ENCODE measurements at regions not wholly inside any gene's neighbourhood (a gene's known extent, or its start where the extent isn't known, plus 50 kb on each side); places are given as distances from the start of the nearest gene placed in this dataset.

GRCh38 chr14:89489761-89490437 is 72.9 kb upstream of the FOXN3 start:
- Mint-ChIP-seq H3K4me1 (peaks cover 26% of the 10 kb centered on the region), H3K27me3 (no peaks in the 10 kb centered on the region), H3K9me3 (ENCODE audit: insufficient read depth) (no peaks in the 10 kb centered on the region), H3K27ac (no peak overlapping the region), H3K4me3 (no peak overlapping the region)
- Histone ChIP-seq H4K20me1 (ENCODE audit: control insufficient read depth, insufficient read depth, low read length, poor library complexity, severe bottlenecking) (no peaks in the 10 kb centered on the region), H3K4me3 (ENCODE audit: control extremely low read depth in 1 of 5, extremely low read depth in 1 of 5, insufficient read depth in 1 of 5, low read depth in 2 of 5, low read length in 4 of 5) (no peak overlapping the region), H3K36me3 (replicated peaks in 1 of 2; ENCODE audit: control extremely low read depth in 1 of 2, control insufficient read depth in 1 of 2, extremely low read depth in 1 of 2, insufficient read depth in 2 of 2, low read length in 1 of 2) (no peaks in the 10 kb centered on the region), H3K4me2 (replicated peaks; ENCODE audit: low read depth, low read length, poor library complexity, severe bottlenecking) (no peak overlapping the region), H3K27me3 (replicated peaks in 1 of 4; ENCODE audit: control extremely low read depth in 1 of 4, control insufficient read depth in 3 of 4, insufficient read depth in 4 of 4, low read length in 3 of 4) (no peaks in the 10 kb centered on the region), H3K9me3 (ENCODE audit: control extremely low read depth in 1 of 3, control insufficient read depth in 2 of 3, insufficient read depth in 1 of 3, low read length in 2 of 3) (no peaks in the 10 kb centered on the region), H3K9ac (ENCODE audit: low read length) (no peak overlapping the region), H2AFZ (ENCODE audit: insufficient read depth, low read depth, low read length, poor library complexity, severe bottlenecking) (no peak overlapping the region), H3K4me1 (ENCODE audit: control insufficient read depth in 2 of 2, insufficient read depth in 2 of 2, low read length in 2 of 2) (peaks cover 17 to 18% of the 10 kb centered on the region in 2 donors), H3K79me2 (ENCODE audit: control insufficient read depth, insufficient read depth, low read length) (peaks cover 77% of the 10 kb centered on the region), H3K27ac (ENCODE audit: low read length in 2 of 2) (no peak overlapping the region)
- intact Hi-C loops (cut with micrococcal nuclease) = no loop called here
- DNase-seq (no peak), ATAC-seq (ENCODE audit: low read depth) (no peak)
- TF ChIP-seq CTCF (IDR thresholded peaks at IDR 0.05) (no peak), EZH2 (IDR thresholded peaks at IDR 0.05; ENCODE audit: borderline replicate concordance, insufficient read depth, low read depth, low read length, poor library complexity, severe bottlenecking) (no peak)
- CTCF ChIA-PET = no interaction called here
- WGBS (ENCODE audit: insufficient coverage) = 96% methylated on average over 15 of the region's 17 CpGs
- POLR2A ChIA-PET = no interaction called here

DNA sequence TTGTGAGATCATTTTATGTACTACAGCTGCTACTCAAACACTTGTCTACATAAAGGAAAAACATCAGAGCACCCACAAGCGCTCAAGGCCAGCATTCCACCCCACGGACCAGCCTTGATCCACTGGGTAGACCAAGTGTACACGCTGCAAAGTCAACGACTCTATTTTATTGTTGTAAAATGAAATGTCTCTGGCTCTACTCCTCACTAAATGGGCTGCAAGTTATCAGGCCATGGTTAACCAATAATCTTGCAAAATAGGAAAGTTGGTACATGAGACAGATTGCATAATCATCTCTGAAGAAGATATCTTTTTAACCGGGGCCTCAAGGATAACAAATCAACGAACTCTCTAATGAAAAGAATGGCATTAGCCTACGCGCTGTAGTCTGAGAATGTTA is 69.9 kb upstream of the FOXN3 start:
- no peak for DNase-seq
- ChIA-PET POLR2A (no interaction called here), CTCF (no interaction called here)
- H4K20me1 ChIP-seq (ENCODE audit: control insufficient read depth, insufficient read depth, low read length, poor library complexity, severe bottlenecking) = no peaks in the 10 kb centered on the region
- no peak overlapping the region for H3K4me3 ChIP-seq (ENCODE audit: control extremely low read depth in 1 of 5, extremely low read depth in 1 of 5, insufficient read depth in 1 of 5, low read depth in 2 of 5, low read length in 4 of 5)
- no peak for ATAC-seq (ENCODE audit: low read depth)
- H3K27me3 ChIP-seq (replicated peaks in 1 of 4; ENCODE audit: control extremely low read depth in 1 of 4, control insufficient read depth in 3 of 4, insufficient read depth in 4 of 4, low read length in 3 of 4) = no peaks in the 10 kb centered on the region
- no peaks in the 10 kb centered on the region for H3K4me1 ChIP-seq (ENCODE audit: control insufficient read depth in 2 of 2, insufficient read depth in 2 of 2, low read length in 2 of 2)
- TF ChIP-seq CTCF (IDR thresholded peaks at IDR 0.05) = no peak
- TF ChIP-seq EZH2 (IDR thresholded peaks at IDR 0.05; ENCODE audit: borderline replicate concordance, insufficient read depth, low read depth, low read length, poor library complexity, severe bottlenecking) = no peak
- no peak overlapping the region for H2AFZ ChIP-seq (ENCODE audit: insufficient read depth, low read depth, low read length, poor library complexity, severe bottlenecking)
- H3K4me2 ChIP-seq (replicated peaks; ENCODE audit: low read depth, low read length, poor library complexity, severe bottlenecking) = no peak overlapping the region
- no peaks in the 10 kb centered on the region for H3K9me3 Mint-ChIP-seq (ENCODE audit: insufficient read depth)
- H3K36me3 ChIP-seq (replicated peaks in 1 of 2; ENCODE audit: control extremely low read depth in 1 of 2, control insufficient read depth in 1 of 2, extremely low read depth in 1 of 2, insufficient read depth in 2 of 2, low read length in 1 of 2) = peaks cover 0 to 3% of the 10 kb centered on the region in 2 experiments
- H3K4me1 Mint-ChIP-seq = peaks cover 5% of the 10 kb centered on the region
- H3K27ac Mint-ChIP-seq = no peak overlapping the region
- peaks cover 72% of the 10 kb centered on the region for H3K79me2 ChIP-seq (ENCODE audit: control insufficient read depth, insufficient read depth, low read length)
- H3K27me3 Mint-ChIP-seq = no peaks in the 10 kb centered on the region
- WGBS (ENCODE audit: insufficient coverage) = 100% methylated on average over 4 of the region's 8 CpGs
- no peak overlapping the region for H3K27ac ChIP-seq (ENCODE audit: low read length in 2 of 2)
- no peak overlapping the region for H3K4me3 Mint-ChIP-seq
- no peak overlapping the region for H3K9ac ChIP-seq (ENCODE audit: low read length)
- no peaks in the 10 kb centered on the region for H3K9me3 ChIP-seq (ENCODE audit: control extremely low read depth in 1 of 3, control insufficient read depth in 2 of 3, insufficient read depth in 1 of 3, low read length in 2 of 3)
- intact Hi-C loops (cut with micrococcal nuclease) = no loop called here

All from B cell (primary cell).